ENCODE measurements at regions not wholly inside any gene's neighbourhood (a gene's known extent, or its start where the extent isn't known, plus 50 kb on each side); places are given as distances from the start of the nearest gene placed in this dataset.
A peak's percentile ranks its signal among the peaks of the same experiment; 100 is the strongest.

DNA sequence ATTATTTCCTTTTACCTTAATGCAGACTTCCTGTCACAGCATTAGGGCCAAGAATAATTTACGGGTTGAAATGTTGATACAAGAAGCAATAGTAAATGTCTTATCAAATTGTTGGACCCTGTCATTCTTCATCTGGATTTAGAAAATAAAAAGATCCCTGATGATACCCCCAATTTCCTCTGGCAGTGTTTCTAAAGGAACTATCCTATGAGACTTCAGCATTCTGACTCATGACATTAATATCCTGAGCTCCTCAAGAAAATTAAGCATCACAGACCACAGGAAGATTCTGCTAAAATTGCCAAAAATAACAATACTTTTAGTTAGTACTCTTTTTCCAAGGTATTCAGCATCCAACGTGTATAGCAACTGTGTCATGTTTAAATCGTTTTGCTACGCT lies 490.5 kb upstream of the ANKRD30A start:
- DNase-seq (ENCODE audit: low spot score) = no peak

DNA sequence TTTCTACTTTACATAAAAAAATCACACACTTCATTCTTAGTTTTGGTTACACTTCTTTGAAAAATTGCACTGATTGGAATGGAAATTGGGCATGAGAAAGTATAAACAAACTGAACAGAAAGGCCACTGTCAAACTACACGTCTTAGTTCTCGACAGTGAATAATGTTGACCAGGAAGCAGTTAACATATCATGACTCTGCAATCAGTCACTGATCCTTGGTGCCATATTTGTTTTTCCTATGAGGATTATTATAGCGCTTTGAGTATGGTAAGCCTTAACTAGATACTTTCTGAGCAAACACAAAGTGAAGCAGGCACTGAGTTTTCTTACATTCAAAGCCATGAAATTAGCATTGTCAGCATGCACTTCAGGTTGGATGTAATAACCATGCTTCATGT lies 495.1 kb upstream of the ANKRD30A start:
- no peak for DNase-seq (ENCODE audit: low spot score)

DNA sequence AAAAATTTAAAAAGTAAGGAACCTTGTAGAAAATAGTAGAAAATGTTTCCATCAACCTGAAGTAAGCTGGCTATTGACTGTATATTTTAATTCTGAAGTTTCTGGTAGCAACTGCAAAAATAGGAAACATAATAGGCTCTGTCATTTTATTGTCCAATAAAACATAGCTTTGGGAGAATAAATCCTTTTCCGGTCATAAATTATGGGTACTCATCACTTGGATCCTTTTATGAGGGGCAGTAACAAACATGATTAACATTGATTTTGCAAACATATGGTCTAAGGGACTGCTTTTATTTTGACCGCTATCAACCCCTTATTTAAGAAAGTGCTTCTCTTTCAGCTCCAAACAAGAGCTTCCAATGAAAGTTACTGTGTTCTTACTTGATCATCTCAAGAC lies 495.9 kb upstream of the ANKRD30A start:
- no peak for DNase-seq (ENCODE audit: low spot score)

DNA sequence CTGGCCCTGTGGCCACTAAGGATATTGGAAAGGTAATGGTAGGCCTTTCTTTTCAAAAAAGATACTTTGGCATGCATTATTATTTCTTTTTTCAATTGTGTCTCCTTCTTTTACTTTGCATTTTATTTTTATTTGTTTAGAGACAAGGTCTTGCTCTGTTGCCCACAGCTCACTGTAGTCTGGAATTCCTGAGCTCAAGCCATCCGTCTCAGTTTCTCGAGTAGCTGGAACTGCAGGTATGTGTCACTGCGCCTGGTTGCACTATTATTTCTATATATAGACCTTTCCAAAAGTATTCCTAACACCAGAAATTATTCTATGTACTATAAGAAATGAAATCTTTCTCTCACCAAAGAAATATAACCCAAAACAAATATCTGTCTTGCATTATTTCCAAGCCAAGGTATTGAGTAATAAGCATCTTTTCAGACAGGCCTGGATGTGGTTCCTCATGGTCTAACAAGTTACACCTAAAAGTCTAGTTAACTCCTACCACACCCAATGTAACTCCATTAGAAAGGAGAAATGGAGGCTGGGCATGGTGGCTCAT lies 500.8 kb upstream of the ANKRD30A start:
- DNase-seq (ENCODE audit: low spot score) = no peak

DNA sequence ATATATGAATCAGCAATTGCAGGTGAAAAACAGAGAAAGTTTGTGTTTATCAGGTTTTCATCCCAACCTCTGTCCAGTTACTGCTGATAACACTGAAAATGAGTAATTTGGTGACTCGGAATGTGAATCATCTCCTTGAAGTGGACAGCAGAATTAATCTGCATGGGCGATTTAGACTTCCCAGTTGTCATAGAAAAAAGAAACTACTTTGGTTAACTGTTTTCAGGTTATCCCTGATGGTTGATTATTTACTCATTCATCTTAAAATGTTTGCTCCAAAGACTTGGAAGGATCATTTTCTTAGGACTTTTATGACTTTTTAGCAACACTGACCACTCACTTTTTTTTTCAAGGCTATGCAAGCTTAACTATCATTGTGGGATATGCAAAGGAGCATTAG lies 504.1 kb upstream of the ANKRD30A start:
- DNase-seq (ENCODE audit: low spot score) = no peak

DNA sequence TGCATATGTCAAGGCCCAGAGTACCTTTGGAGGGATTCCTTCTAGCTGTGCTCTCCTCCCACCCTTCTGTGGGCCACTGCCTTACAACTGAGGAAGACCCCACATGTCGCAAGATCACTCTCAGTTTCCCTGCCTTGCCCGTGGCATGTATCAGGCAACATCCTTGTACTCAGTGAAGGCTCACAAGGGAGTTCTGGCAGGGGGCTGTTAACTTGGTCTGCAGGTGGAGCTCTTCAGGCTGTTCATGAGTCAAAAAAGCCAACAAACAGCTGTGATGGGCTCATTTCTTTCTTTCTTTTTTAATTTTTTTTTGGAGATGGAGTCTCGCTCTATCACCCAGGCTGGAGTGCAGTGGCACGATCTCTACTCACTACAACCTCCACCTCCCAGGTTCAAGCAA lies 513.0 kb upstream of the ANKRD30A start:
- DNase-seq (ENCODE audit: low spot score) = no peak

DNA sequence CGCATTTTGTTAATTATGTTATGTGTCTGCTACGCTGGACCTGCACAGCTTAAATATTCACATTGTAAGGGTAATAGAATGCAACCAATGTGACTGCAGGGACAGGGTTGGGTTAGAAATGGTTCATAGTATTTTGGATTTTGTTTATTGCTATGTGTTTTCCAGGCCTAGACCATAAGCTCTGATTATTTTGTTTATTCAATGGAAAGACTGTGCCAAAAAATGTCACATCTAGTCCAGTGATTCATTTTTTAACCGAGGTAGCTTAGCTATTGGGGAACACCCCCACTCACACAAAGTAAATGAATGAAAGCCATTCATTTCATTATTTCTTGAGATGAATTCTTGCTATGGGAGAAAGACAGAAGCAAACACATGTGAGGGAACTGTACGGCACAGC lies 516.5 kb upstream of the ANKRD30A start:
- peak; percentile 6 for DNase-seq (ENCODE audit: low spot score)

DNA sequence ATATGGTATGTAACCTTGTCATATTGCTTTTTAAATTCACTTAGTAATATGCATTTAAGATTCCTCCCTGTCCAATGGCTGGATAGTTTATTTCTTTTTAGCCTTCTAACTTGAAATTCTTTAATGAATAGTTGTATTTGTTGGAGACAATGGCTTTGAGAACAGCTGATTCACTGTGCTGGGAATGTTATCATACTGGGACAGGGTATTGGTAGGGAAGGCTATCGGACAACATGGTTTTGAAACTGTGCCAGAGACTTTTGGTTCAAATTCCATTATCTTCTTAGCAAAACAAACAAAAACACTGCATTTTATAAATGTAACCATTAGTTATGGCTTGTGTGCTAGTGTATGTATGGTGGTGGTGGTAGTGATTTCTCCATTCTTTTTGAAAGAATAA lies 517.1 kb upstream of the ANKRD30A start:
- DNase-seq (ENCODE audit: low spot score) = peak; percentile 2

DNA sequence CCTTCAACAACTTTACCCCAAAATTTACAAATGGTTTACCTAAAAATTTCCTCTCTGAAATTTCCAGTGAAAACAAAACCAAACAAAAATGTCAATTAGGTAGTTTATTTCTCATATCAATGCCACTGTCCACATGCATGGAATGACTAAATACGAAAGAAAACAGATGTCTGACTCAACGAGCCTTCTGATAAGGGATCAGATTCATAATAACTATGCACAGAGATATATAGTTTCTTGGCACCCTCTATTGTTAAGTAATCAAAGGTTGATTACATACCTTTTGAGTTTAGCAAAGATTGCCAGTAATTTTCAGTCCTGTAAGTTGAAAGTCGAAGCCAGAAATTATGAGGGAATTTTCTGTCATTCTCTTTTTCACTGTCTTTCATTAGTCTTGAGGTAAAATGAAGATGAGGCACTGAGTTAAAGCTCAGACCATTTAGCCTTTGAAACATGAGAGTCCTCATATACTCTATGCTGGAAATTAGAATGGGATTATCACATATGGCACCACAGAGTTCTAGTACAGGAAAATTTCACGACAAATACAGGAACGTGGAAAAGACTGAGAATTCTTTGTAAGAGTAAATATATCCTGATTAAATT lies 519.1 kb upstream of the ANKRD30A start:
- DNase-seq (ENCODE audit: low spot score) = no peak

DNA sequence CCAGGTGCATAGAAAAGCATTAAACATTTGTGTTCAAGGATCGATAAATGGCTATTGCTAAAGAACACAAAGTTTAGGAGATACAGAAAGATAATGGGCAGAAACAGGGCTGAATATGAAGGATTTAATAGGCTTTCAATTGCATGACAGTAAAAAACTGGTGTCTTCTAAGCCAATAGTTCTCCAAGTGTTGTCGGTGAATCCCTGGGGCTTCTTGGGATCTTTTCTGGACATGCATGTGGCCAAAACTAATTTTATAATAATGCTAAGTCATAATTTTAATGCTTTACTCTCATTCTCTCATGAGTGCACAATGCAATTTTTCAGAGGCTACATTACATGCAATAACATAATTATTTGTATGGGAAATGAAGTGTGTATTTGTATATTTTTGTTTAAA lies 521.1 kb upstream of the ANKRD30A start:
- DNase-seq (ENCODE audit: low spot score) = no peak

DNA sequence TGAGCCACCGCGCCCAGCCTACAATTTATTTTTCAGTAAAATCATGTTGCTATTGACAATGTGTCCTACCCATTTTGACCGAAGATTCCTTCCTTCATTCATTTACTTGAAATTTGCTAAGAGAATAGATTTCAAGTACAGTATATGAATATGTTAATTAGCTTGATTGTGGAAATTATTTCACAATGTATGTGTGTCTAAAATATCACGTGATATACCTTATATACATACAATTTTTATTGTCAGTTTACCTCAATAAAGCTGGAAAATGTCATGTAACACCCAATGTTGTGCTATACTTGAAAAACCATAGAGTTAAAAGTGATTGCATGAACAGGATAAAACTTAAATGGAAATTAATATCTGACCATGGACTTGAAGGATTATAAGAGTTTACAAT lies 521.7 kb upstream of the ANKRD30A start:
- DNase-seq (ENCODE audit: low spot score) = no peak

DNA sequence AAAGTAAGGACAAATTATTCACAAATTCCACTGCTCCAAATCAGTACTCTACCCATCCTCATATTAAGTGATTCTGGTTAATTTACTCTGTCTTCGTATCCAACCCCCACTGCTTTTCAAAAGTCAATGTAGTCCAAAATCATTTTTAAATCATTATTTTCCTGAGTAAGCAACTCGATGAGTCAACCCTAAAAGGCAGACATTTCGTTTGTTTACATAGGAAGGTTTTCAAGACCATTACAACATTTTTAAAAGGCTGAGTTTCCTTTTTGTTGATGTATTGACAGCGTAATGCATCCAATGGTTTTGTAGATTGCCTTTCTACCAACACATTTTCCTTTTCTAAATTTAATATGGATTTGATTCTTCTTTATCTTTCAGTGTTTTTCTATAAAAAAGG lies 523.0 kb upstream of the ANKRD30A start:
- DNase-seq (ENCODE audit: low spot score) = peak; percentile 18

DNA sequence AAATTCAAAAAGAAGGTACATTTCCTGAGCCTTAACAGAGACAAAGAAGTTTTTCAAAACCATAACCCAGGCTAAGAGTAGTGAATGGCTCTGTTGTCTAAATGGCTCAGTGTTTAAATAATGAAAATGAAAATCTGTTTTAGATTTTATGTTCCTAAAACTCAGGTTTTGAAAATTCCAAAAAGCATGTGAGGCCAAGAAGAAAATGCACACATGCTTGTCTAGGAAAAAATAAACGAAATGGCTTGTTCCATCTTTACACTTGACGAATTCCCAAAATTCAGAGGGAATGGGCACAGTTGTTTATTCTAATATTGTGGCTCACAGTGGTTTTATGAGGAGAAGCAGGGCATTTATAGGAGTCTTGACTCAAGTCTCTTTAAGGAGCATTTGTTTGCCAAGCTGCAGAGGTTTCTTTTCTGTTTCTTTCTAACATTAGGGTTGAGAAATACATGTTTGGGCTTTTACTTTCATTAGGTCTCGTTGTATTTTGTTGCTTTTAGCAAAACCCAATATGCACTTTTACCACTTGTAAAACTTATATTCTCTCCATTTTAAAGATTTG lies 527.6 kb upstream of the ANKRD30A start:
- DNase-seq (ENCODE audit: low spot score) = no peak

DNA sequence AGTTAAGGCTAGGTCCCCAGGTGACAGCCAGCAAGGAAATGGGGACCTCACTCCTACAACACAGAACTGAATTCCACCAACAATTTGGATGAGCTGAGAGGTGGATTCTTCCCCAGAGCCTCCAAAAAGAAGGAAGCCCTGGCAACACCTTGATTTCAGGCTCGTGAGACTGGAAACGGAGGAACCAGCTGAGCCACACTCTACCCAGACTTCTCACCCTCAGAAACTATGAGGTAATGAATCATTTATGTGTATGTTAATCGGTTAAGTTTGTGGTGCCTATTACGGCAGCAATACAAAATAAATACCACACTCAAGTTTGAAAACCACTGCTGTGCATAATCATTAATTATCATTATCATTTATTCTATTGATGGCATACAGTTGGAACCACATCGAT lies 532.4 kb upstream of the ANKRD30A start:
- no peak for DNase-seq (ENCODE audit: low spot score)

DNA sequence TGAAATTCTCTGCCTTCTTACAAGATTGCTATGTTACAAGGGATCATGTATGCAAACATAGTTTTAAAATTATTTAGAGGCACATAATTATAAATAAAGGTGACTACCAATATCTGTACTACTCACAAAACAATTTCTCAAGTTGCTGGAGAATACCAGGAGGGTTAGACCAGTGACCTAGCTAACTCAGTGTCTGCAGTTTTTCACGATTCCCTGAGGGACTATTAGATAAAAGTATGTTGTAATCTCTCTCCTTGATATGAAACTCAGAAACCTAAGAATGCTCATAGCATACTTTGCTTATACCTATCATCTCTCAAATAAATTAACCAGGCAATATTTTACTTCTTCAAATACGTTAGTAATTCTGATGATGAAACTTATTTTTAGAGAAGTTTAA lies 534.0 kb upstream of the ANKRD30A start:
- no peak for DNase-seq (ENCODE audit: low spot score)

DNA sequence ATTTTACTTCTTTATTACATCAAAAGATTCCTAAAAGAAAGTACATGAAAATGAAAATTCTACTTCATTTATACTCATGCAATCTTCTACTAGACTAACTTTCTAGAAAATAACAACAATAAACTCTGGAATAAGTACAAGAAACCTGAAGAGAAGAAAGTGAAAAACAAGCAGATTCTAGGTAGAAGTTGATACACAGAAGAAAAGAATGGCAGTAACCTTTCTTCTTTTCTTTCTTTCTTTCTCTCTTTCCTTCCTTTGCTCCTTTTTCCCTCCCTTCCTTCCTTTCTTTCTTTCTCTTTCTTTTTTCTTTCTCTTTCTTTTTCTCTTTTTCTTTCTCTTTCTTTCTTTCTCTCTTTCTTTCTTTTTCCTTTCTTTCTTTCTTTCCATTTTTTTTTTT lies 541.7 kb upstream of the ANKRD30A start:
- no peak for DNase-seq (ENCODE audit: low spot score)

DNA sequence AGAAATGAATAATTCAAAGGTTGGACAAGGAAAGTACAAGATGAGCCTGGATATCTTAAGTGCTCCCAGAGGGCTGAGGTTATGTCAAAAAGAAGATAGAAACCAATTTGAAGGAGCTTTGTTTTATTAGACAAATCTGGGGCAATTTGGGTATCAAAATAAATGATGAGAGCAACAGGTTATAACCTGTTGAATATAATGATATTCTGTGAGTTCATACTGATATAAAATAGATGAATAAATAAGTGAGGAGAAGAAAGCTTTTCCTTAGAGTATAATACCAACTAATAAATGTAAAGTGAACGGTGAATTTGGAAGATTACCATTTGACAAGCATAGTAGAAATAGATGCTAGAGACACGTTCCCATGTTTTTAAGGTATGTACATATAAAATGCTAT lies 544.2 kb upstream of the ANKRD30A start:
- no peak for DNase-seq (ENCODE audit: low spot score)

DNA sequence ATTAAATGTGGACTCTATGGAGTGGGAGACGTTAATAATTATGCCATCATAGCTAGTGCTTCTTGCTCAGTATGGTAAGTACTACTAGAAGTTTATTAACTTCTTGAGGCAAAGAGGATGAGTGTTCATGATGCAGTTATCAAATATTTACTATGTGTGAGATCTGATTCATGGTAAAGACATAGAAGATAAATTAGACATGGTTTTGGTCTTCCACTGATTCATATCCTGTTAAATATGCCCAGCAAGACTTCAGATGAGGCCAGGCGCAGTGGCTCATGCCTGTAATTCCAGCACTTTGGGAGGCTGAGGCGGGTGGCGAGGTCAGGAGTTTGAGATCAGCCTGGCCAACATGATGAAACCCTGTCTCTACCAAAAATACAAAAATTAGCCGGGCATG lies 547.1 kb upstream of the ANKRD30A start:
- DNase-seq (ENCODE audit: low spot score) = no peak

DNA sequence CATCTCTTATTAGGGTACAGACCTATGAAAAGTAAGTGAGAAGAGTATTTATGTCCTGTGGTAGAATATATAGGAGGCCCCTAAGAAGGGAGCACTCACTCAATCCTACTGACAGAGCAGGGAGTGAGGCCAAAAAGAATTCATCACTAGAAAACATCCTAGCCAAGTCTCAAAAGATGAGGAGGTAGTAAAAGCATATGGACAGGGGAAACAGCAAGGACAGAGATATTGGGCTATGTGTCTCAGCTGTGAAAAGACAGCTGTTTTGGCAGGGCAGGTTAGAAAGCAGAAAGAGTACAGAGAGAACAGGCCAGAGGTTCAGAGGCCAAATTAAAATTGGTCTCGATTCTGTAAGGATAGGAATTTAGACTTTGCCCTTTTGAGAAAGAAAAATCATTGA lies 548.3 kb upstream of the ANKRD30A start:
- no peak for DNase-seq (ENCODE audit: low spot score)

DNA sequence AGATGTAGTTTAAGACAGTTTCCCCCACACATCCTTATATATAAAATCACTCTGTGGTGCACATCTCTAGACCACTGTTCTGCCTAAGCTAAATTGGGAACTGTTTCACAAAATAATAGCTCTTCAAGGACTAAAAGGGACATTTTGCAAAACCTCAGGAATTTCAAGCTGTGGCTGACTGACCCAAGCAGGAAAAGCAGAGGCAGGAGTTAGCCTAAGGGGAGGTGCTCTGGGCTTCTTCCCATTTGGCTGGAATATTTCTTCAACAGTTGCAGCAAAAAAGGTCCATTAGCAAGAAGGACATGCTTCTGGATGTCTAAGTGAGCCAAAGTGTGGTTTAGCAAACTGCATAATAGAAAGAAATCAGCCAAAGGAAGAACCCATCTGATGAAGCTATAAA lies 551.2 kb upstream of the ANKRD30A start:
- DNase-seq (ENCODE audit: low spot score) = no peak

DNA sequence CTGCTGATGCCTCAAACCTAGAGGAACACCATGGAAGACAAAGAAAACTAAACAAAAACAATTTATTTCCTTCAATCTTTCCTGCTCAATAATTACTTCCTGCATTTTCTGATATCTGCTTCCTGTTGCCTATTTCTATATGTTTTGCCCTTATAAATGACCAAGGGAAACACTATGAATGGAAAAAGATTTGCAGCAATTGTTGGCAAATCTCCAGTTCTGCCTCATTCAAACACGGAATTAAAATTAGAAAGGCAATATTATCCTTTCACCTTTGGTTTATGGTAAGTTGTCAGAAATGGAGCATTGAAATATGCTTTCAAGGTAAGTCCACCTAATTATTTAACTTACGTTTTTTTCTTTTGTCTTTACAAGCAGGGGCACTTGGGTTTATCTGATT lies 552.2 kb upstream of the ANKRD30A start:
- DNase-seq (ENCODE audit: low spot score) = no peak

DNA sequence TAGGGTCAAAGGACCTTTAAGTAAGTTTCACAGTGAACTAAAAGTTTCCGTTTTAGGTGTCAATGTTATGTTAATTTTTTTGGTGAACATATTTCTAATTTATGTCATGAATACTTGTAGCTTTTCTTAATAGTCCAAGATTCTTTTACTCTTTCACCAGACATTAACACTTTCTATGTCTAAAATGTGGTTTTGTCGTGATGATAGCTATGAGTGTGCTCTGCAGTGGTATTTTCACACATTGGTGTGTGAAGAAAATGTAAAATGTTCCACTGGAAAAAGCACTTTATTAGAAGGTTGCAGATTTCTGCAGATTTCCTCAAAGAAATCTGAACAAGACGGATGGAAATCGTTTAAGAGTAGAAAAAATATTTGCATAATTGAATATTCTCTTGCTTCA lies 561.0 kb upstream of the ANKRD30A start:
- no peak for DNase-seq (ENCODE audit: low spot score)

DNA sequence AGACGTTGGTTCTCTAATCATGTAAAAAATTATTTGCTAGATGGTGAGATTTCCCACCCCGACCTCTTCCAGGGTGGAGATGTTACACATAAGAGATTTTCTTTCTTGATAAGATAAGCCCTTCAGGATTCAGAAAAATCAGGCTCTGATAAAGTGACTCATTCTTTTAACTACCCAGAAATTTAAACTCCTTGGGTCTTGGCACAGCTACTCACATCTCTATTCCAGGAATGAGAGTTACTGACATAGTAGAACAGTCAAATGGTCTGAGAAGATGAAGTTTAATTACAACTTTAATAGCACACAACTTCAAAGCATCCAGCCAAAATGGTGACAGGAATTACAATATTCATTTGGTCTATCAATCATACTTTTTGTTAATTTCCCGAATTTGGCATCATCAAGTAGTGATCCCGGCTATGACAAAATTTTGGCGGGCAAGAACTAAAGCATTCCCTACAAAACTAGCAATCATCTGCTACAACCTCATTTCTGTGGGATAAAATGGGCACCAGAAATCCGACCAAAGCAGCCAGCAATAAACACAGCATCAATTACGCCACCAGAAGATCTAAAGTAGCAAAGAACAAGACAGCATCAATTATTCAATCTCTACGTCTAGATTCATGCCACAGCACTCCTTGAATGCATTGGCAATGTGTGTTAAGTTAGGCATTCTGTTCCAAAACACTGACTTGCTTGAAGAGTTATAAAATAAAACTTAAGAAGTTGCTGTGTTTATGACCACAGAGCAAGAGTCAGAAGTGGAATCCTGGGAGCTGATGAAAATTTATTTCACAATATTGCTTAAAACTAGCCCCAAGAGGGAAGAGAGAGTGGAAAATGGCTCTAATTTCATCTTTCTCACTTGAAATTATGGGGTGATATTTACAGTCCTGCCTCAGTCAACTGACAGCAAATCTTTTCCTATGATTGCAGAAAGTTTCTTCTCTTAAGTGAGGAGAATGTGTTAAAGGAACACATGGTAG lies 565.7 kb upstream of the ANKRD30A start:
- DNase-seq (ENCODE audit: low spot score) = no peak
